ENCODE measurements at regions not wholly inside any gene's neighbourhood (a gene's known extent, or its start where the extent isn't known, plus 50 kb on each side); places are given as distances from the start of the nearest gene placed in this dataset.

DNA sequence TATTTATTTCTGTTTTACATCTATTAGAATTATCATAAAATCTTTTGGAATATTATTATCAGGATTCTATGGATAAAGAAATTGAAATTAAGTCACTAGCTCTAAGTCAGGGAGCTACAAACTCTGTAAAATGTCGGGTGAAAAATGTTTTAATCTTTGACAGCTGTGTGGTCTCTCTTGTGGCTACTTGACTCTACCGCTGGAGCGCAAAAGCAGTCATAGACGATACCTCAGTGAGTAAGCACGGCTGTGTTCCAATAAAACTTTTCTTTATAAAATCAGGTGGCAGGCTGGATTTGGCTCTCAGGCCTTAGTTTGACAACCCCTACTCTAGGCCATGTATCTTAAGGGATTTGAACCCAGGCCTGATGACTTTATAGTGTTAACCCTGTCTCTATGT lies 88.5 kb upstream of the PFN2 start:
- Mint-ChIP-seq H3K27me3 (ENCODE audit: low read depth) (peaks cover 9% of the 10 kb centered on the region; the same call in 1 of the 2 replicates), H3K36me3 (no peaks in the 10 kb centered on the region), H3K4me1 (peaks cover 24% of the 10 kb centered on the region), H3K9me3 (no peaks in the 10 kb centered on the region), H3K27ac (no peak overlapping the region), H3K4me3 (no peak overlapping the region)
- ChIA-PET POLR2A (no interaction called here), CTCF (no interaction called here)
- ATAC-seq: no peak
- DNase-seq (ENCODE audit: low spot score): no peak
- TF ChIP-seq ZNF121 (CRISPR knock-in tag; IDR thresholded peaks at IDR 0.05) (no peak), OVOL2 (CRISPR knock-in tag; IDR thresholded peaks at IDR 0.05; ENCODE audit: borderline replicate concordance) (no peak), MXD4 (CRISPR knock-in tag; IDR thresholded peaks at IDR 0.05; ENCODE audit: borderline replicate concordance) (no peak), GABPB1 (CRISPR knock-in tag; IDR thresholded peaks at IDR 0.05) (no peak), TEAD4 (CRISPR knock-in tag; IDR thresholded peaks at IDR 0.05) (no peak), NFE2L1 (CRISPR knock-in tag; IDR thresholded peaks at IDR 0.05) (no peak), ZNF423 (CRISPR knock-in tag; IDR thresholded peaks at IDR 0.05) (no peak), ESRRA (CRISPR knock-in tag; IDR thresholded peaks at IDR 0.05; ENCODE audit: borderline replicate concordance) (no peak), ZNF671 (CRISPR knock-in tag; IDR thresholded peaks at IDR 0.05) (no peak)
- TF ChIP-seq, protein P1, sequence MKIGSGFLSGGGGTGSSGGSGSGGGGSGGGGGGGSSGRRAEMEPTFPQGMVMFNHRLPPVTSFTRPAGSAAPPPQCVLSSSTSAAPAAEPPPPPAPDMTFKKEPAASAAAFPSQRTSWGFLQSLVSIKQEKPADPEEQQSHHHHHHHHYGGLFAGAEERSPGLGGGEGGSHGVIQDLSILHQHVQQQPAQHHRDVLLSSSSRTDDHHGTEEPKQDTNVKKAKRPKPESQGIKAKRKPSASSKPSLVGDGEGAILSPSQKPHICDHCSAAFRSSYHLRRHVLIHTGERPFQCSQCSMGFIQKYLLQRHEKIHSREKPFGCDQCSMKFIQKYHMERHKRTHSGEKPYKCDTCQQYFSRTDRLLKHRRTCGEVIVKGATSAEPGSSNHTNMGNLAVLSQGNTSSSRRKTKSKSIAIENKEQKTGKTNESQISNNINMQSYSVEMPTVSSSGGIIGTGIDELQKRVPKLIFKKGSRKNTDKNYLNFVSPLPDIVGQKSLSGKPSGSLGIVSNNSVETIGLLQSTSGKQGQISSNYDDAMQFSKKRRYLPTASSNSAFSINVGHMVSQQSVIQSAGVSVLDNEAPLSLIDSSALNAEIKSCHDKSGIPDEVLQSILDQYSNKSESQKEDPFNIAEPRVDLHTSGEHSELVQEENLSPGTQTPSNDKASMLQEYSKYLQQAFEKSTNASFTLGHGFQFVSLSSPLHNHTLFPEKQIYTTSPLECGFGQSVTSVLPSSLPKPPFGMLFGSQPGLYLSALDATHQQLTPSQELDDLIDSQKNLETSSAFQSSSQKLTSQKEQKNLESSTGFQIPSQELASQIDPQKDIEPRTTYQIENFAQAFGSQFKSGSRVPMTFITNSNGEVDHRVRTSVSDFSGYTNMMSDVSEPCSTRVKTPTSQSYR (CRISPR knock-in tag; IDR thresholded peaks at IDR 0.05): no peak
- TF ChIP-seq, protein P2, sequence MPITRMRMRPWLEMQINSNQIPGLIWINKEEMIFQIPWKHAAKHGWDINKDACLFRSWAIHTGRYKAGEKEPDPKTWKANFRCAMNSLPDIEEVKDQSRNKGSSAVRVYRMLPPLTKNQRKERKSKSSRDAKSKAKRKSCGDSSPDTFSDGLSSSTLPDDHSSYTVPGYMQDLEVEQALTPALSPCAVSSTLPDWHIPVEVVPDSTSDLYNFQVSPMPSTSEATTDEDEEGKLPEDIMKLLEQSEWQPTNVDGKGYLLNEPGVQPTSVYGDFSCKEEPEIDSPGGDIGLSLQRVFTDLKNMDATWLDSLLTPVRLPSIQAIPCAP (CRISPR knock-in tag; IDR thresholded peaks at IDR 0.05): no peak
- TF ChIP-seq, protein P3, sequence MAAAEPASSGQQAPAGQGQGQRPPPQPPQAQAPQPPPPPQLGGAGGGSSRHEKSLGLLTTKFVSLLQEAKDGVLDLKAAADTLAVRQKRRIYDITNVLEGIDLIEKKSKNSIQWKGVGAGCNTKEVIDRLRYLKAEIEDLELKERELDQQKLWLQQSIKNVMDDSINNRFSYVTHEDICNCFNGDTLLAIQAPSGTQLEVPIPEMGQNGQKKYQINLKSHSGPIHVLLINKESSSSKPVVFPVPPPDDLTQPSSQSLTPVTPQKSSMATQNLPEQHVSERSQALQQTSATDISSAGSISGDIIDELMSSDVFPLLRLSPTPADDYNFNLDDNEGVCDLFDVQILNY (CRISPR knock-in tag; IDR thresholded peaks at IDR 0.05): no peak
- TF ChIP-seq, protein P4, sequence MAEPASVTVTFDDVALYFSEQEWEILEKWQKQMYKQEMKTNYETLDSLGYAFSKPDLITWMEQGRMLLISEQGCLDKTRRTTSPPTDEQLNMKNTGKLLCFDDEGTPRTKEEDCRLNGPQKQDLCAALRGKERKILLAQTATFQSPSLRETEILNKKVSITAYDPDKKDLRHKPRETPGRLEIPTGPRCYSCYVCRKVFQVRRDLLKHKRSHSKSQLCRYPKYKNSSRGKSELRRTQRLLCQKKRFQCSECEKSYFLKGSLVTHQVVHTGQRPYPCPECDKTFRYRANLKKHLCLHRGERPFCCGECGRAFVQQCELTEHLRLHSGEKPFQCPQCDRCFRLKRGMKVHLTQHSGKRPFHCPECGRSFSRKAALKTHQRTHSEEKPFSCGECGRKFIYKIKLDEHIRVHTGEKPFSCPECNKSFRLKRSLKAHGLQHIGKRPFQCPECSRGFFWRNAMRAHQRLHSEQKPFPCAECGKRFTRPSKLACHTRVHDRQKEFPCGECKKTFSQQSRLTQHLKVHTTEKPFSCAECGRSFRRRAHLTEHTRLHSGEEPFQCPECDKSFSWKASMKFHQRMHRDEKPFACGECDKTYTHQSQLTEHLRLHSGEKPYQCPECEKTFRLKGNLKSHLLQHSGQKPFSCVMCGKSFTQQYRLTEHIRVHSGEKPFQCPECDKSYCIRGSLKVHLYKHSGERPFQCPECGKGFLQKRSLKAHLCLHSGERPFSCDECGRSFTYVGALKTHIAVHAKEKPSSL (CRISPR knock-in tag; conservative IDR thresholded peaks at IDR 0.05): no peak
- TF ChIP-seq, protein P5, sequence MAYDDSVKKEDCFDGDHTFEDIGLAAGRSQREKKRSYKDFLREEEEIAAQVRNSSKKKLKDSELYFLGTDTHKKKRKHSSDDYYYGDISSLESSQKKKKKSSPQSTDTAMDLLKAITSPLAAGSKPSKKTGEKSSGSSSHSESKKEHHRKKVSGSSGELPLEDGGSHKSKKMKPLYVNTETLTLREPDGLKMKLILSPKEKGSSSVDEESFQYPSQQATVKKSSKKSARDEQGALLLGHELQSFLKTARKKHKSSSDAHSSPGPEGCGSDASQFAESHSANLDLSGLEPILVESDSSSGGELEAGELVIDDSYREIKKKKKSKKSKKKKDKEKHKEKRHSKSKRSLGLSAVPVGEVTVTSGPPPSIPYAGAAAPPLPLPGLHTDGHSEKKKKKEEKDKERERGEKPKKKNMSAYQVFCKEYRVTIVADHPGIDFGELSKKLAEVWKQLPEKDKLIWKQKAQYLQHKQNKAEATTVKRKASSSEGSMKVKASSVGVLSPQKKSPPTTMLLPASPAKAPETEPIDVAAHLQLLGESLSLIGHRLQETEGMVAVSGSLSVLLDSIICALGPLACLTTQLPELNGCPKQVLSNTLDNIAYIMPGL (CRISPR knock-in tag; IDR thresholded peaks at IDR 0.05): no peak
- TF ChIP-seq, protein P6, sequence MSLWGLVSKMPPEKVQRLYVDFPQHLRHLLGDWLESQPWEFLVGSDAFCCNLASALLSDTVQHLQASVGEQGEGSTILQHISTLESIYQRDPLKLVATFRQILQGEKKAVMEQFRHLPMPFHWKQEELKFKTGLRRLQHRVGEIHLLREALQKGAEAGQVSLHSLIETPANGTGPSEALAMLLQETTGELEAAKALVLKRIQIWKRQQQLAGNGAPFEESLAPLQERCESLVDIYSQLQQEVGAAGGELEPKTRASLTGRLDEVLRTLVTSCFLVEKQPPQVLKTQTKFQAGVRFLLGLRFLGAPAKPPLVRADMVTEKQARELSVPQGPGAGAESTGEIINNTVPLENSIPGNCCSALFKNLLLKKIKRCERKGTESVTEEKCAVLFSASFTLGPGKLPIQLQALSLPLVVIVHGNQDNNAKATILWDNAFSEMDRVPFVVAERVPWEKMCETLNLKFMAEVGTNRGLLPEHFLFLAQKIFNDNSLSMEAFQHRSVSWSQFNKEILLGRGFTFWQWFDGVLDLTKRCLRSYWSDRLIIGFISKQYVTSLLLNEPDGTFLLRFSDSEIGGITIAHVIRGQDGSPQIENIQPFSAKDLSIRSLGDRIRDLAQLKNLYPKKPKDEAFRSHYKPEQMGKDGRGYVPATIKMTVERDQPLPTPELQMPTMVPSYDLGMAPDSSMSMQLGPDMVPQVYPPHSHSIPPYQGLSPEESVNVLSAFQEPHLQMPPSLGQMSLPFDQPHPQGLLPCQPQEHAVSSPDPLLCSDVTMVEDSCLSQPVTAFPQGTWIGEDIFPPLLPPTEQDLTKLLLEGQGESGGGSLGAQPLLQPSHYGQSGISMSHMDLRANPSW (CRISPR knock-in tag; conservative IDR thresholded peaks at IDR 0.05; ENCODE audit: low read depth): no peak
